ENCODE measurements at regions not wholly inside any gene's neighbourhood (a gene's known extent, or its start where the extent isn't known, plus 50 kb on each side); places are given as distances from the start of the nearest gene placed in this dataset.

DNA sequence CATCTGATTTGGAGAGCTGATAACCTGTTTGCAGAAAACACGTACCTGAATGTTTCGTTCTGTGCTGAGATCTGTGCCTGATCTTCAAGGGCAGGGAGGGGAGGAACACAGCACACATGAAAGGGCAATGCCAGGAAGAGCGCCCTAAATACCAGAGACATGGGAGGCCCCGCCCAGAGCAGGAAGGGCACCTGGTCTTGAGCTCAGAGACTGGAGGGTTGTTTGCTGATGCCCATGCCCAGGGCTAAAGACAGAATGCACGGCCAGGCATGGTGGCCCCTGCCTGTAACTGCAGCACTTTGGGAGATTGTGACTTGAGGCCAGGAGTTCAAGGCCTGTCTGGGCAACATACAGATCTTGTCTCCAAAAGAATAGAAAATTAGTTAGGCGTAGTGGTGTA is 183.2 kb downstream of the TUBA3C start:
- ATAC-seq, result no peak
- TF ChIP-seq BACH2 (CRISPR knock-in tag; IDR thresholded peaks at IDR 0.05; ENCODE audit: borderline replicate concordance) (no peak), ZNF565 (CRISPR knock-in tag; conservative IDR thresholded peaks at IDR 0.05; ENCODE audit: low read depth) (no peak), SNAI2 (CRISPR knock-in tag; IDR thresholded peaks at IDR 0.05) (no peak), ZNF70 (CRISPR knock-in tag; IDR thresholded peaks at IDR 0.05) (no peak), CREB5 (CRISPR knock-in tag; IDR thresholded peaks at IDR 0.05; ENCODE audit: low read depth) (no peak), ZFP3 (CRISPR knock-in tag; IDR thresholded peaks at IDR 0.05) (no peak), ZC3H10 (CRISPR knock-in tag; IDR thresholded peaks at IDR 0.05) (no peak), RARB (CRISPR knock-in tag; IDR thresholded peaks at IDR 0.05) (no peak), CSDC2 (CRISPR knock-in tag; IDR thresholded peaks at IDR 0.05) (no peak), PPARA (CRISPR knock-in tag; IDR thresholded peaks at IDR 0.05; ENCODE audit: borderline replicate concordance) (no peak), ZFP30 (CRISPR knock-in tag; IDR thresholded peaks at IDR 0.05) (no peak), CSRNP3 (CRISPR knock-in tag; IDR thresholded peaks at IDR 0.05) (no peak), ARNTL (CRISPR knock-in tag; IDR thresholded peaks at IDR 0.05; ENCODE audit: borderline replicate concordance, low read depth) (no peak), TOX (CRISPR knock-in tag; IDR thresholded peaks at IDR 0.05; ENCODE audit: borderline replicate concordance) (no peak), ZNF8 (CRISPR knock-in tag; IDR thresholded peaks at IDR 0.05) (no peak), GLIS3 (CRISPR knock-in tag; IDR thresholded peaks at IDR 0.05) (no peak)
- TF ChIP-seq, protein P1, sequence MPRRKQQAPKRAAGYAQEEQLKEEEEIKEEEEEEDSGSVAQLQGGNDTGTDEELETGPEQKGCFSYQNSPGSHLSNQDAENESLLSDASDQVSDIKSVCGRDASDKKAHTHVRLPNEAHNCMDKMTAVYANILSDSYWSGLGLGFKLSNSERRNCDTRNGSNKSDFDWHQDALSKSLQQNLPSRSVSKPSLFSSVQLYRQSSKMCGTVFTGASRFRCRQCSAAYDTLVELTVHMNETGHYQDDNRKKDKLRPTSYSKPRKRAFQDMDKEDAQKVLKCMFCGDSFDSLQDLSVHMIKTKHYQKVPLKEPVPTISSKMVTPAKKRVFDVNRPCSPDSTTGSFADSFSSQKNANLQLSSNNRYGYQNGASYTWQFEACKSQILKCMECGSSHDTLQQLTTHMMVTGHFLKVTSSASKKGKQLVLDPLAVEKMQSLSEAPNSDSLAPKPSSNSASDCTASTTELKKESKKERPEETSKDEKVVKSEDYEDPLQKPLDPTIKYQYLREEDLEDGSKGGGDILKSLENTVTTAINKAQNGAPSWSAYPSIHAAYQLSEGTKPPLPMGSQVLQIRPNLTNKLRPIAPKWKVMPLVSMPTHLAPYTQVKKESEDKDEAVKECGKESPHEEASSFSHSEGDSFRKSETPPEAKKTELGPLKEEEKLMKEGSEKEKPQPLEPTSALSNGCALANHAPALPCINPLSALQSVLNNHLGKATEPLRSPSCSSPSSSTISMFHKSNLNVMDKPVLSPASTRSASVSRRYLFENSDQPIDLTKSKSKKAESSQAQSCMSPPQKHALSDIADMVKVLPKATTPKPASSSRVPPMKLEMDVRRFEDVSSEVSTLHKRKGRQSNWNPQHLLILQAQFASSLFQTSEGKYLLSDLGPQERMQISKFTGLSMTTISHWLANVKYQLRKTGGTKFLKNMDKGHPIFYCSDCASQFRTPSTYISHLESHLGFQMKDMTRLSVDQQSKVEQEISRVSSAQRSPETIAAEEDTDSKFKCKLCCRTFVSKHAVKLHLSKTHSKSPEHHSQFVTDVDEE (CRISPR knock-in tag; IDR thresholded peaks at IDR 0.05), result no peak
- TF ChIP-seq, protein P2, sequence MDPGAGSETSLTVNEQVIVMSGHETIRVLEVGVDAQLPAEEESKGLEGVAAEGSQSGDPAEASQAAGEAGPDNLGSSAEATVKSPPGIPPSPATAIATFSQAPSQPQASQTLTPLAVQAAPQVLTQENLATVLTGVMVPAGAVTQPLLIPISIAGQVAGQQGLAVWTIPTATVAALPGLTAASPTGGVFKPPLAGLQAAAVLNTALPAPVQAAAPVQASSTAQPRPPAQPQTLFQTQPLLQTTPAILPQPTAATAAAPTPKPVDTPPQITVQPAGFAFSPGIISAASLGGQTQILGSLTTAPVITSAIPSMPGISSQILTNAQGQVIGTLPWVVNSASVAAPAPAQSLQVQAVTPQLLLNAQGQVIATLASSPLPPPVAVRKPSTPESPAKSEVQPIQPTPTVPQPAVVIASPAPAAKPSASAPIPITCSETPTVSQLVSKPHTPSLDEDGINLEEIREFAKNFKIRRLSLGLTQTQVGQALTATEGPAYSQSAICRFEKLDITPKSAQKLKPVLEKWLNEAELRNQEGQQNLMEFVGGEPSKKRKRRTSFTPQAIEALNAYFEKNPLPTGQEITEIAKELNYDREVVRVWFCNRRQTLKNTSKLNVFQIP (CRISPR knock-in tag; IDR thresholded peaks at IDR 0.05; ENCODE audit: borderline replicate concordance, low read depth), result no peak

- no peak for ATAC-seq
- TF ChIP-seq ZNF565 (CRISPR knock-in tag; conservative IDR thresholded peaks at IDR 0.05; ENCODE audit: low read depth) (no peak), ZNF8 (CRISPR knock-in tag; IDR thresholded peaks at IDR 0.05) (no peak), CREB5 (CRISPR knock-in tag; IDR thresholded peaks at IDR 0.05; ENCODE audit: low read depth) (no peak), ARNTL (CRISPR knock-in tag; IDR thresholded peaks at IDR 0.05; ENCODE audit: borderline replicate concordance, low read depth) (no peak), ZC3H10 (CRISPR knock-in tag; IDR thresholded peaks at IDR 0.05) (no peak)
Measured at GRCh38 chr13:18996627-18997051, 185.0 kb downstream of the TUBA3C start.

GRCh38 chr13:18996221-18996620 is 185.4 kb downstream of the TUBA3C start:
- no peak for TF ChIP-seq OSR1 (CRISPR knock-in tag; IDR thresholded peaks at IDR 0.05)
- no peak for TF ChIP-seq ZNF8 (CRISPR knock-in tag; IDR thresholded peaks at IDR 0.05)
- TF ChIP-seq BACH2 (CRISPR knock-in tag; IDR thresholded peaks at IDR 0.05; ENCODE audit: borderline replicate concordance), result no peak
- no peak for TF ChIP-seq ZFP30 (CRISPR knock-in tag; IDR thresholded peaks at IDR 0.05)
- no peak for TF ChIP-seq PPARA (CRISPR knock-in tag; IDR thresholded peaks at IDR 0.05; ENCODE audit: borderline replicate concordance)
- no peak for TF ChIP-seq SNAI2 (CRISPR knock-in tag; IDR thresholded peaks at IDR 0.05)
- no peak for TF ChIP-seq TOX (CRISPR knock-in tag; IDR thresholded peaks at IDR 0.05; ENCODE audit: borderline replicate concordance)
- no peak for TF ChIP-seq CSRNP3 (CRISPR knock-in tag; IDR thresholded peaks at IDR 0.05)
- TF ChIP-seq, protein P1 (CRISPR knock-in tag; IDR thresholded peaks at IDR 0.05), result no peak
- TF ChIP-seq PATZ1 (CRISPR knock-in tag; IDR thresholded peaks at IDR 0.05; ENCODE audit: borderline replicate concordance), result no peak
- TF ChIP-seq ESRRG (CRISPR knock-in tag; IDR thresholded peaks at IDR 0.05), result no peak
- no peak for TF ChIP-seq RARB (CRISPR knock-in tag; IDR thresholded peaks at IDR 0.05)
- ATAC-seq, result no peak
